ENCODE measurements at regions not wholly inside any gene's neighbourhood (a gene's known extent, or its start where the extent isn't known, plus 50 kb on each side); places are given as distances from the start of the nearest gene placed in this dataset.

DNA sequence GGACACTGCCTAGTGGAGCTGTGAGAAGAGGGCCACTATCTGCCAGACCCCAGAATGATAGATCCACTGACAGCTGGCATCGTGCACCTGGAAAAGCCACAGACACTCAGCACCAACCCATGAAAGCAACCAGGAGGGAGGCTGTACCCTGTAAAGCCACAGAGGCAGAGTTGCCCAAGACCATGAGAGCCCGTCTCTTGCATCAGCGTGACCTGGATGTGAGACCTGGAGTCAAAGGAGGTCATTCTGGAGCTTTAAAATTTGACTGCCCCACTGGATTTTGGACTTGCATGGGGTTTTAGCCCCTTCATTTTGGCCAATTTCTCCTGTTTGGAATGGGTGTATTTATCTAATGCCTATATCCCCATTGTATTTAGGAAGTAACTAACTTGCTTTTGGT lies 83.5 kb upstream of the P3H2 start:
- POLR2A ChIA-PET, result no interaction called here
- FAIRE-seq (no peak), DNase-seq (ENCODE audit: extremely low read depth in 1 of 4, low spot score in 3 of 4) (no peak), ATAC-seq (no peak)
- Histone ChIP-seq H3K36me3 (ENCODE audit: control insufficient read depth, insufficient read depth, low read length) (no peaks in the 10 kb centered on the region), H3K9me1 (ENCODE audit: control insufficient read depth, insufficient read depth, low read length) (no peaks in the 10 kb centered on the region), H3K4me2 (ENCODE audit: insufficient read depth, low read length) (no peak overlapping the region), H3K79me2 (ENCODE audit: control insufficient read depth, insufficient read depth, low read length) (no peaks in the 10 kb centered on the region), H3K27ac (ENCODE audit: extremely low read depth, low read depth, low read length) (no peak overlapping the region), H3K9ac (ENCODE audit: insufficient read depth in 1 of 2, low read depth in 2 of 2, low read length in 2 of 2) (no peak overlapping the region), H2AFZ (ENCODE audit: low read depth, low read length) (no peak overlapping the region), H3K4me1 (replicated peaks in 1 of 2; ENCODE audit: control insufficient read depth in 2 of 2, insufficient read depth in 2 of 2, low read length in 2 of 2) (no peaks in the 10 kb centered on the region), H3K9me3 (replicated peaks; ENCODE audit: control insufficient read depth, insufficient read depth, low read depth, low read length) (no peaks in the 10 kb centered on the region), H3K27me3 (ENCODE audit: control insufficient read depth in 2 of 2, insufficient read depth in 2 of 2, low read length in 2 of 2) (no peaks in the 10 kb centered on the region), H4K20me1 (replicated peaks; ENCODE audit: control insufficient read depth, insufficient read depth, low read length) (no peaks in the 10 kb centered on the region), H3K4me3 (no peak overlapping the region)
- BruUV-seq (replicated peaks), result no TSS peak
- intact Hi-C loops (cut with micrococcal nuclease), result no loop called here
- in situ Hi-C loops (cut with MboI), result no loop called here
- 0% methylated on average over 2 of the region's 3 CpGs for WGBS (ENCODE audit: insufficient coverage, low coverage, missing lambda C conversion rate)
- CTCF ChIA-PET (ENCODE audit: low intra/inter-chr PET ratio), result no interaction called here
- TF ChIP-seq NCOA4 (IDR thresholded peaks at IDR 0.05; ENCODE audit: partially characterized antibody) (no peak), ZEB2 (IDR thresholded peaks at IDR 0.05) (no peak), ETV5 (CRISPR knock-in tag; IDR thresholded peaks at IDR 0.05; ENCODE audit: low read depth) (no peak), KDM2B (CRISPR knock-in tag; IDR thresholded peaks at IDR 0.05) (no peak), HDAC3 (IDR thresholded peaks at IDR 0.05; ENCODE audit: borderline replicate concordance, partially characterized antibody) (no peak), NFE2 (IDR thresholded peaks at IDR 0.05; ENCODE audit: low read depth) (no peak), MECOM (CRISPR knock-in tag; IDR thresholded peaks at IDR 0.05) (no peak), CHCHD3 (CRISPR knock-in tag; IDR thresholded peaks at IDR 0.05) (no peak), NBN (IDR thresholded peaks at IDR 0.05; ENCODE audit: low read depth) (no peak), ATF7 (IDR thresholded peaks at IDR 0.05) (no peak), STAT5B (CRISPR knock-in tag; IDR thresholded peaks at IDR 0.05) (no peak), MEF2A (IDR thresholded peaks at IDR 0.05; ENCODE audit: control insufficient read depth, low read depth, low read length) (no peak), NR3C1 (CRISPR knock-in tag; IDR thresholded peaks at IDR 0.05) (no peak)
- TF ChIP-seq, protein P1, sequence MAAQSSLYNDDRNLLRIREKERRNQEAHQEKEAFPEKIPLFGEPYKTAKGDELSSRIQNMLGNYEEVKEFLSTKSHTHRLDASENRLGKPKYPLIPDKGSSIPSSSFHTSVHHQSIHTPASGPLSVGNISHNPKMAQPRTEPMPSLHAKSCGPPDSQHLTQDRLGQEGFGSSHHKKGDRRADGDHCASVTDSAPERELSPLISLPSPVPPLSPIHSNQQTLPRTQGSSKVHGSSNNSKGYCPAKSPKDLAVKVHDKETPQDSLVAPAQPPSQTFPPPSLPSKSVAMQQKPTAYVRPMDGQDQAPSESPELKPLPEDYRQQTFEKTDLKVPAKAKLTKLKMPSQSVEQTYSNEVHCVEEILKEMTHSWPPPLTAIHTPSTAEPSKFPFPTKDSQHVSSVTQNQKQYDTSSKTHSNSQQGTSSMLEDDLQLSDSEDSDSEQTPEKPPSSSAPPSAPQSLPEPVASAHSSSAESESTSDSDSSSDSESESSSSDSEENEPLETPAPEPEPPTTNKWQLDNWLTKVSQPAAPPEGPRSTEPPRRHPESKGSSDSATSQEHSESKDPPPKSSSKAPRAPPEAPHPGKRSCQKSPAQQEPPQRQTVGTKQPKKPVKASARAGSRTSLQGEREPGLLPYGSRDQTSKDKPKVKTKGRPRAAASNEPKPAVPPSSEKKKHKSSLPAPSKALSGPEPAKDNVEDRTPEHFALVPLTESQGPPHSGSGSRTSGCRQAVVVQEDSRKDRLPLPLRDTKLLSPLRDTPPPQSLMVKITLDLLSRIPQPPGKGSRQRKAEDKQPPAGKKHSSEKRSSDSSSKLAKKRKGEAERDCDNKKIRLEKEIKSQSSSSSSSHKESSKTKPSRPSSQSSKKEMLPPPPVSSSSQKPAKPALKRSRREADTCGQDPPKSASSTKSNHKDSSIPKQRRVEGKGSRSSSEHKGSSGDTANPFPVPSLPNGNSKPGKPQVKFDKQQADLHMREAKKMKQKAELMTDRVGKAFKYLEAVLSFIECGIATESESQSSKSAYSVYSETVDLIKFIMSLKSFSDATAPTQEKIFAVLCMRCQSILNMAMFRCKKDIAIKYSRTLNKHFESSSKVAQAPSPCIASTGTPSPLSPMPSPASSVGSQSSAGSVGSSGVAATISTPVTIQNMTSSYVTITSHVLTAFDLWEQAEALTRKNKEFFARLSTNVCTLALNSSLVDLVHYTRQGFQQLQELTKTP (IDR thresholded peaks at IDR 0.05; ENCODE audit: low read depth in 1 of 2, partially characterized antibody in 2 of 2), result no peak
- TF ChIP-seq, protein P2, sequence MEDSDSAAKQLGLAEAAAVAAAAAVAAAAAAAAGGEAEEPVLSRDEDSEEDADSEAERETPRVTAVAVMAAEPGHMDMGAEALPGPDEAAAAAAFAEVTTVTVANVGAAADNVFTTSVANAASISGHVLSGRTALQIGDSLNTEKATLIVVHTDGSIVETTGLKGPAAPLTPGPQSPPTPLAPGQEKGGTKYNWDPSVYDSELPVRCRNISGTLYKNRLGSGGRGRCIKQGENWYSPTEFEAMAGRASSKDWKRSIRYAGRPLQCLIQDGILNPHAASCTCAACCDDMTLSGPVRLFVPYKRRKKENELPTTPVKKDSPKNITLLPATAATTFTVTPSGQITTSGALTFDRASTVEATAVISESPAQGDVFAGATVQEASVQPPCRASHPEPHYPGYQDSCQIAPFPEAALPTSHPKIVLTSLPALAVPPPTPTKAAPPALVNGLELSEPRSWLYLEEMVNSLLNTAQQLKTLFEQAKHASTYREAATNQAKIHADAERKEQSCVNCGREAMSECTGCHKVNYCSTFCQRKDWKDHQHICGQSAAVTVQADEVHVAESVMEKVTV (CRISPR knock-in tag; IDR thresholded peaks at IDR 0.05), result no peak
- TF ChIP-seq, protein P3, sequence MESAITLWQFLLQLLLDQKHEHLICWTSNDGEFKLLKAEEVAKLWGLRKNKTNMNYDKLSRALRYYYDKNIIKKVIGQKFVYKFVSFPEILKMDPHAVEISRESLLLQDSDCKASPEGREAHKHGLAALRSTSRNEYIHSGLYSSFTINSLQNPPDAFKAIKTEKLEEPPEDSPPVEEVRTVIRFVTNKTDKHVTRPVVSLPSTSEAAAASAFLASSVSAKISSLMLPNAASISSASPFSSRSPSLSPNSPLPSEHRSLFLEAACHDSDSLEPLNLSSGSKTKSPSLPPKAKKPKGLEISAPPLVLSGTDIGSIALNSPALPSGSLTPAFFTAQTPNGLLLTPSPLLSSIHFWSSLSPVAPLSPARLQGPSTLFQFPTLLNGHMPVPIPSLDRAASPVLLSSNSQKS (CRISPR knock-in tag; IDR thresholded peaks at IDR 0.05), result no peak
- TF ChIP-seq, protein P4, sequence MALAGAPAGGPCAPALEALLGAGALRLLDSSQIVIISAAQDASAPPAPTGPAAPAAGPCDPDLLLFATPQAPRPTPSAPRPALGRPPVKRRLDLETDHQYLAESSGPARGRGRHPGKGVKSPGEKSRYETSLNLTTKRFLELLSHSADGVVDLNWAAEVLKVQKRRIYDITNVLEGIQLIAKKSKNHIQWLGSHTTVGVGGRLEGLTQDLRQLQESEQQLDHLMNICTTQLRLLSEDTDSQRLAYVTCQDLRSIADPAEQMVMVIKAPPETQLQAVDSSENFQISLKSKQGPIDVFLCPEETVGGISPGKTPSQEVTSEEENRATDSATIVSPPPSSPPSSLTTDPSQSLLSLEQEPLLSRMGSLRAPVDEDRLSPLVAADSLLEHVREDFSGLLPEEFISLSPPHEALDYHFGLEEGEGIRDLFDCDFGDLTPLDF (CRISPR knock-in tag; IDR thresholded peaks at IDR 0.05), result no peak

Data from K562 (cell line).